ENCODE measurements at regions not wholly inside any gene's neighbourhood (a gene's known extent, or its start where the extent isn't known, plus 50 kb on each side); places are given as distances from the start of the nearest gene placed in this dataset.

DNA sequence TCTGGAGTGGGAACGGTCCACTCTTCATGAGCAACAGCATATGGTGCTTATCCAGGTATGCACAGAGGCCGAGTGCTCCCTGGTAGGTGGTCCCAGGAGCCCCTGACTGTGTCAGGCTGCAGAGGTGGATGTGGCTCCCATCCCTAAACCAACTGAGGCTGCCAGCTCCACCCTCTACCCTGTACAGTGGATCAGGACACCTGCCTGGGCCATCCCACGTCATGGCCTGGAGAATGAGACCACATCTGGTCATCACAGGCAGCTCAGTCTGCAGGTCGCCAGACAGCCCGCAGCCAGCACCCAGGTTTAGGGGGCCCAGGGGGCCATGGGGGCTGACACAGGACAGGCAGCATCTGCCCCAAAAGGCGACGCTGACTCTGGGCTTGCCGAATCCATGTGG, 100.3 kb upstream of the TMEM18 start:
- Histone ChIP-seq H3K27ac (ENCODE audit: low read depth, low read length) (no peak overlapping the region), H3K27me3 (replicated peaks in 1 of 4; ENCODE audit: control insufficient read depth in 3 of 4, extremely low read depth in 1 of 4, insufficient read depth in 3 of 4, low read length in 3 of 4) (no peaks in the 10 kb centered on the region), H3K23me2 (ENCODE audit: low read depth, low read length) (no peaks in the 10 kb centered on the region), H4K20me1 (replicated peaks in 1 of 2; ENCODE audit: control insufficient read depth in 1 of 2, insufficient read depth in 2 of 2, low read length in 2 of 2) (no peaks in the 10 kb centered on the region), H4K5ac (ENCODE audit: insufficient read length, low read depth, low read length) (no peak overlapping the region), H3K56ac (replicated peaks; ENCODE audit: insufficient read length, low read depth, low read length) (no peak overlapping the region), H2AK5ac (ENCODE audit: low read depth, low read length) (no peak overlapping the region), H4K8ac (ENCODE audit: extremely low read depth, insufficient read depth, low read length) (peak overlapping the region; percentile 12; the same call in 1 of the 2 replicates), H2BK15ac (ENCODE audit: low read length) (peak overlapping the region; percentile 65; the same call in 1 of the 2 replicates), H3K79me1 (ENCODE audit: low read depth, low read length) (no peaks in the 10 kb centered on the region), H2BK20ac (ENCODE audit: low read length) (no peak overlapping the region), H2BK5ac (ENCODE audit: low read depth, low read length) (peak overlapping the region; percentile 60; the same call in 1 of the 2 replicates), H3K4me1 (replicated peaks in 1 of 4; ENCODE audit: control insufficient read depth in 3 of 4, insufficient read depth in 4 of 4, low read length in 3 of 4) (peaks cover 0 to 22% (median 10%) of the 10 kb centered on the region in 4 experiments; a peak in 6 of 7 replicates), H3K79me2 (ENCODE audit: control insufficient read depth in 1 of 2, insufficient read depth in 2 of 2, low read length in 2 of 2) (no peaks in the 10 kb centered on the region), H3K23ac (ENCODE audit: insufficient read length) (no peak overlapping the region), H3K4ac (replicated peaks; ENCODE audit: insufficient read length, low read depth, low read length) (no peak overlapping the region), H2BK120ac (replicated peaks; ENCODE audit: low read depth, low read length) (no peak overlapping the region), H4K91ac (replicated peaks; ENCODE audit: insufficient read length, low read length) (no peak overlapping the region), H3K36me3 (ENCODE audit: control insufficient read depth in 2 of 4, insufficient read depth in 4 of 4, low read length in 3 of 4) (no peaks in the 10 kb centered on the region), H3K4me3 (ENCODE audit: extremely low read depth in 1 of 4, insufficient read depth in 2 of 4, low read depth in 3 of 4, low read length in 4 of 4) (no peak overlapping the region), H3K18ac (ENCODE audit: extremely low read depth, low read length) (no peak overlapping the region; the same call in 1 of the 2 replicates), H2BK12ac (ENCODE audit: low read depth, low read length) (peak overlapping the region; percentile 75; the same call in 1 of the 2 replicates), H2AFZ (ENCODE audit: low read length) (no peak overlapping the region), H3K9me3 (ENCODE audit: insufficient read depth in 2 of 2, low read depth in 1 of 2, low read length in 1 of 2) (no peaks in the 10 kb centered on the region; a peak in 1 of 4 replicates), H3K14ac (ENCODE audit: insufficient read length) (no peak overlapping the region), H3K9ac (replicated peaks in 1 of 4; ENCODE audit: extremely low read depth in 1 of 4, low read depth in 3 of 4, low read length in 3 of 4) (no peak overlapping the region), H3K4me2 (ENCODE audit: insufficient read depth in 1 of 2, low read depth in 2 of 2, low read length in 2 of 2) (no peak overlapping the region)
- CTCF ChIA-PET (ENCODE audit: partially characterized antibody) = no interaction called here
- POLR2A ChIA-PET (ENCODE audit: partially characterized antibody) = no interaction called here
- 90% methylated on average over 8 of the region's 8 CpGs; no CpG with 5 or more reads in 1 of the 2 experiments for WGBS, 2 experiments (ENCODE audit: extremely low coverage in 1 of 2, insufficient coverage in 1 of 2, insufficient read length in 1 of 2, insufficient replicate concordance in 2 of 2, low coverage in 1 of 2, low lambda C conversion rate in 2 of 2, missing lambda C conversion rate in 1 of 2)
- DNase-seq (ENCODE audit: low read depth in 1 of 2, low spot score in 2 of 2) = no peak
- TF ChIP-seq RBBP5 (IDR thresholded peaks at IDR 0.05; ENCODE audit: borderline replicate concordance, low read depth, low read length) = no peak
- TF ChIP-seq, protein P1, sequence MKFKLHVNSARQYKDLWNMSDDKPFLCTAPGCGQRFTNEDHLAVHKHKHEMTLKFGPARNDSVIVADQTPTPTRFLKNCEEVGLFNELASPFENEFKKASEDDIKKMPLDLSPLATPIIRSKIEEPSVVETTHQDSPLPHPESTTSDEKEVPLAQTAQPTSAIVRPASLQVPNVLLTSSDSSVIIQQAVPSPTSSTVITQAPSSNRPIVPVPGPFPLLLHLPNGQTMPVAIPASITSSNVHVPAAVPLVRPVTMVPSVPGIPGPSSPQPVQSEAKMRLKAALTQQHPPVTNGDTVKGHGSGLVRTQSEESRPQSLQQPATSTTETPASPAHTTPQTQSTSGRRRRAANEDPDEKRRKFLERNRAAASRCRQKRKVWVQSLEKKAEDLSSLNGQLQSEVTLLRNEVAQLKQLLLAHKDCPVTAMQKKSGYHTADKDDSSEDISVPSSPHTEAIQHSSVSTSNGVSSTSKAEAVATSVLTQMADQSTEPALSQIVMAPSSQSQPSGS (IDR thresholded peaks at IDR 0.05; ENCODE audit: low read length) = no peak
- TF ChIP-seq POLR2A (IDR thresholded peaks at IDR 0.05; ENCODE audit: control extremely low read depth in 1 of 2, low read depth in 2 of 2, low read length in 2 of 2) = no peak
- TF ChIP-seq SRF (IDR thresholded peaks at IDR 0.05; ENCODE audit: low read depth, low read length) = no peak
- TF ChIP-seq BRCA1 (IDR thresholded peaks at IDR 0.05; ENCODE audit: low read depth, low read length) = no peak
- no peak for TF ChIP-seq HDAC2 (IDR thresholded peaks at IDR 0.05; ENCODE audit: borderline replicate concordance in 1 of 2, low read depth in 2 of 2, low read length in 2 of 2)
- no peak for TF ChIP-seq SIRT6 (IDR thresholded peaks at IDR 0.05; ENCODE audit: low read length)
- no peak for TF ChIP-seq EGR1 (IDR thresholded peaks at IDR 0.05; ENCODE audit: borderline replicate concordance, low read depth, low read length)
- no peak for FAIRE-seq
